Retina (tissue), 1 donor: ENCODE measurements at regions not wholly inside any gene's neighbourhood (a gene's known extent, or its start where the extent isn't known, plus 50 kb on each side); places are given as distances from the start of the nearest gene placed in this dataset.
"Not testable (repeated sequence)": the region's sequence is repeated elsewhere in the genome, so short reads cannot be mapped to it uniquely, and the experiment has no call there.

Experiments
- DNase-seq: peaks from one replicate; pipeline ENCODE4 v3.0.0-alpha.2; 2016

DNA sequence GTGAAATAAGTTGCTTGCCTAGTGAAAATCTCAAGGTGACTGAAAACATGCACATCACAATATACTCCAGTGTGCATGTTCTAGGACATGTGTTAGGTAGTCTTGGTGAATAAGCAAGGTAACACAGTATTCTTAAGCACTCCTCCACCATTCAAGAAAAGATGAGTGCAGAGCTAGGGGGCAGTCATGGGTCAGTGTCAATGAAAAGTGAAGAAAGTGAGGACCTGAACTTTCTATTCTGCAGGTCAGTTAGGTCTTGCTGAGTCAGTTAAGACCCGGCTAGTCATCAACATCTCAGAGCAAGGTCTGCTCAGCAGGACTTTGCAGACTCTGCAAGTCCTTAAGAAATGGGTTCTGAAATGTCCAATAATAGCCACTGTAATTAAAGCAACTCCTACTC, 82.6 kb upstream of the POMZP3 start:
- not testable (repeated sequence) for DNase-seq

DNA sequence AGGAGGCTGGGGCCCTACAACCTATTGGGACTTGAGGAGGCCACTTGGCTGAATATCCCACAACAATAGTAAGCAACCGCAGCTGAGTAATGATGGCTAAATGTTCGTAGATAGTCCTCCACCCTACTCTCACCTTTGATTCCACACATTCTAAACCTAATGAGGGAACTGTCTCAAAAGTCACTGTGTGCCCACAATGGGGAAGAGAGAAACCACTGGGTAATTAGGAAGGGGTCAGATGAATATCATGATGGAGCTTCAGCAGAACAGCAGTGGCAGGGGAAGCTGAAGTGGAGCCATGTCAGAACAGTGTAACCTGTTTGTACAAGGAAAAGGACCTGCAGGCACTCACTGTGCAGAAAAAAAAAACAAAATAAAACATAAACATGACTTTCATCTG, 81.4 kb upstream of the POMZP3 start:
- not testable (repeated sequence) for DNase-seq

DNA sequence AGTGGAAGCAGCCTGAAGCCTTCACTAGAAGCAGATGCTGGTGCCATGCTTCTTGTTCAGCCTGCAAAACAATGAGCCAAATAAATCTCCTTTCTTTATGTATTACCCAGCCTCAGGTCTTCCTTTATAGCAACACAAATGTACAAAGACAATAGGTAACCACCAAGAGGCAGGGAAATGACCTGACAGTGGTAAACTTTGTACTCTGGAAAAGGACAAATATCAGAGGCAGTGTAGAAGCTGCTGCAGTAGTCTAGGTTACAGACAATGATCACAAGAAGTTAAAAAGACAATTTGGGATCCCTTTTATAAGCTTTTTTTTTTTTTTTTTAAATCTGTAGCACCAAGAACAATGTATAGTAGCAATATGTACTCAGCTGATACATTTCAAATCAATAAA, 76.7 kb upstream of the POMZP3 start:
- DNase-seq = not testable (repeated sequence)

DNA sequence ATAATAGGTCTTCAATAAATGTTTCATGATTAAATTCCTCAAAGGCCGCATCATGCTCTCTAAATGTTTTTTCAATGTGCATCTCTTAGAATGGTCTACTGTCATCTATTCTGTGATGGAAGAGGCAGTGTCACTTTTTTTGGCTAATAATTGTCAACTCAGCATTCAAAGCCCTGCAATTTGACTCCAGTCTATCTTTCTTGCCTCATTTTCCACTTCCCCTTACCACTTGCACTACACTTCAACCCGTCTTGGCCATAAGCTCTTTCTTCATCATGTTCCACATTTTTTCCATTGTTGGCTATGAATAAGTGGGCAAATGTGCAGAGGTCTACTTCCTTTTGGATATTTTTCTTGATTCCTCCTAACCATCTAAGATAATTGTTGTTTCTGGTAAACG, 59.2 kb upstream of the POMZP3 start:
- DNase-seq = not testable (repeated sequence)

DNA sequence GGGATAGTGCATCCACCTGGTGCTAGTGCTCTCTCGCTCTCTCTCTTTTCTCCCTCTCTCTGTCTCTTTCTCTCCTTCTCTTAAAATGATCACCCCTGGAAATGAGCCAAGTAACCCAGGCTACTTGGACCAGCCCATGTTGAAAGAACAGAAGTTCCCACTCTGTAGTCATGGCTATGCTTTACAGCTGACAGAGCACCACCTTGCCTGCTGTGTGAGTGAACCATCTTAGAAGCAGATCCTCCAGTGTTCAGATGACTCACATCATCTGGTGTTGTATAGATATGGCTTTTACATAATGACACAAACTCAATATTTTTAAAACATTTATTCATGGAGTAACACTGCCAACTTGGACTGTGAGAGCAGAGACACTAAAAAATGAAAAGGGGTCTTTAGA, 57.7 kb upstream of the POMZP3 start:
- not testable (repeated sequence) for DNase-seq

DNA sequence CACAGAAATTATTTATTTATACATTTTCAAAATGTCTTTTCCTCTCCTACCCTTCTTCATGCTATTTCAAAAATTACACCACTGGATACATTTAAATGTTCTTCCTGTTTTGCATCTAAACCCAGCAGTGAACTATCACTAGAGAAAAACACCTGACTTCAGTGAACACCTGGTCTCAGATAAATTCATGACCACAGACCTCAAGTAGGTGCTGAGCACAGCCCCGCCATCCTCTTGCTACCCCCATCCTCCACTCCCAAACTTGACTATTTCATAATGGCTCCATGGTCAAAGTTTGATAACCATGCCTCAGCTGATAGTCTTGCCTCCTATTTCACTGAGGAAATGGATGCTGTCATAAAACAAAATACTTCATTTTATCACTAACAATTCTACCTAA, 56.6 kb upstream of the POMZP3 start:
- DNase-seq = not testable (repeated sequence)

DNA sequence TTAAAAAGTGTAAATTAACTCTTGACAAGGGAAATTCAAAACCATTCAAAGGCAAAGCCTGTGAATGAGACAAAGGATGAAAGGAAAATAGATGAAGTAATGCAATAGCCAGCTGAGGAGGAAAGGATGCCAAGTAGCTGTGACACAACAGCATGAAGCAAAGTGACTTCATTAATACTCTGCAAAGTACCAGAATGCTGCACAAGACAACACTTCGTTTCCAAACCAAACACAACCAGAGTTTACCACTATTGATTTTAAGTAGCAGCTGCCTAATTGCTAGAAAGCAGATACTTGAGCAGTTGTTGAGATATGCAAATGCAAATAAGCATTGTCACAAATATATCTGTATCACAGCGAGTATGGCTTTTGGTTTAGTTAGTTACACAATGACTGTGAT, 54.7 kb upstream of the POMZP3 start:
- DNase-seq = not testable (repeated sequence)

DNA sequence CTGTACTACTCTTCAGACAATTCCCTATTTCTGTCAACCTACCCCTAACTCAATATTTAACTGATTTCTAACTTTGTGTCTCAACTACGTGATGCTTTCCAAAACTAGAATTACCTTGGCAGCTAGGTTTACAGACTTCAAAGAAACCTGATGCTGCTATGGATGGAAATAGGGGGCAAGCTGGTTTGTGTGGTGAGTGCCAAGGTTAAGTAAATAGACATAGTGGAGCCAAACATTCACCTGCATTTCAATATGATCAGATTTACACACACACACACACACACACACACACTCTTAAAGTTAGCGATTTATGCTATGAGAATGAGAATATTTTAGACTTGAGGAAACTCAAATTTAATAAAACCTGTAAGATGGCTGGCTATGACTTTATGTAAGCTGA, 52.1 kb upstream of the POMZP3 start:
- DNase-seq = not testable (repeated sequence)

DNA sequence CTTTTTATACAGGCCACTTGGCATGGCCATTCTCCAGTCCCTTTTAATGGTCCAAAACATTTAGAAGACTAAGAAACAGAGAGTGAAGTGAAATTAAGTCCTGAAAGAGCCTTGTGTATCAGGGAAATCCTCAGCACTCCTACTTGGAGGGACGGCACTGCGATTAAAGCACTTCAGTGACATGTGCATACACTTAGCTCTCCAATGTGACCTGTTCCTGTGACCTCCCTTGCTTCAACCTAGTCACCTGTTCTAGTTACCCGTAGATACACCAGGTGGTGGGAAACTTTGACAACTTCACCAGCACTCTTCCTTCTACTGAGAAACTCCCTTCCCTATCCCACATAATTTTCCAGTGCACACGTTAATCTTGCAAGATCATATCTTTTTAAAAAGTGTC, 51.4 kb upstream of the POMZP3 start:
- not testable (repeated sequence) for DNase-seq

DNA sequence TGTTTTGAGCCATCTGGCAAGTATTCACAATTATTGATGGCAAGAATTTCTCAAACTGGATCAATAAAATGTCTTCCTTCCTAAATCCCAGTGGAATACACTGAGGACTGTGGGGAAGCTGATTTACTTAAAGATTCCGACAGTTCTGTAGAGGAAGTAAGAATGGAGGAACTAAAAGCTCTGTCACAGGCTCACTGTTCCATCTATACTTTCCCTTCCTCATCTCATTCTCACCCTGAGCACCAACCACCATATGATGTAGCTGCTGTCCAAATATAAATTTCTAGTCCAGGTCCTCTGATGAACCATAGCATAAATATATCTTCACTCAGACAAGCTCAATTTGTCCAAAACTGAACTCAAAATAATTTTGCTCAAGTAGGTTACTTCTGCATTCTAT, 49.8 kb upstream of the POMZP3 start:
- DNase-seq = not testable (repeated sequence)
